IMR-90 (cell line): ENCODE measurements at regions not wholly inside any gene's neighbourhood (a gene's known extent, or its start where the extent isn't known, plus 50 kb on each side); places are given as distances from the start of the nearest gene placed in this dataset.

ENCODE experiments used
- ATAC-seq: fragments of 200-7000 bp; cut with Tn5 transposase; 2 replicates; pipeline ENCODE4 v1.9.1; 2020; ENCODE audit warnings: low read depth, mild to moderate bottlenecking, moderate library complexity
- BruUV-seq: library from RNA; stranded (reverse); fragments of 400-500 nt; replicated peaks from 2 replicates; lab custom pipeline; 2021; lab: Mats Ljungman, UMichigan
- CTCF ChIA-PET: fragments of 300-600 bp; formaldehyde crosslinking; extraction: SDS; loops from one replicate; lab custom pipeline; 2021; ENCODE audit warnings: antibody characterized with exemption; lab: Yijun Ruan, JAX
- POLR2A ChIA-PET: fragments of 300-600 bp; sonication (Branson Sonifier 250); formaldehyde crosslinking; loops from one replicate; lab custom pipeline; 2022; ENCODE audit warnings: antibody characterized with exemption; ENCODE audit not compliant: unreplicated experiment; lab: Charles Lee
- DNase-seq: peaks from one replicate; pipeline ENCODE4 v3.0.0; 2013
- H2AFZ ChIP-seq: replicated peaks from 2 replicates; pipeline ENCODE3; 2013; ENCODE audit warnings: low read length, mild to moderate bottlenecking; ENCODE audit not compliant: poor library complexity
- H2AK5ac ChIP-seq: 2 replicates; pipeline ENCODE4 v1.6.1; 2013; ENCODE audit warnings: low read depth, low read length, inconsistent platforms
- H2AK9ac ChIP-seq: replicated peaks from 2 replicates; pipeline ENCODE3; 2013; ENCODE audit warnings: mild to moderate bottlenecking, low read depth, low read length, moderate library complexity; ENCODE audit not compliant: poor library complexity
- H2BK120ac ChIP-seq: 2 replicates; pipeline ENCODE4 v1.6.1; 2013; ENCODE audit warnings: low read depth, low read length, inconsistent platforms
- H2BK15ac ChIP-seq: 3 replicates; pipeline ENCODE4 v1.6.1; 2013; ENCODE audit warnings: low read depth, low read length, inconsistent platforms
- H2BK20ac ChIP-seq: 2 replicates; pipeline ENCODE4 v1.6.1; 2013; ENCODE audit warnings: low read depth, mild to moderate bottlenecking, inconsistent platforms, low read length, moderate library complexity
- H2BK5ac ChIP-seq: 2 replicates; pipeline ENCODE4 v1.6.1; 2013; ENCODE audit warnings: mild to moderate bottlenecking, low read depth, low read length, inconsistent platforms; ENCODE audit not compliant: poor library complexity, severe bottlenecking
- H3K14ac ChIP-seq: replicated peaks from 2 replicates; pipeline ENCODE4 v1.6.1; 2013; ENCODE audit warnings: low read depth, low read length, inconsistent platforms
- H3K18ac ChIP-seq: 2 replicates; pipeline ENCODE4 v1.6.1; 2013; ENCODE audit warnings: low read depth, low read length, control low read depth
- H3K23ac ChIP-seq: 2 replicates; pipeline ENCODE4 v1.6.1; 2013; ENCODE audit warnings: low read depth, low read length, inconsistent platforms
- H3K27ac ChIP-seq: 2 replicates; pipeline ENCODE4 v1.5.1; 2013; ENCODE audit warnings: mild to moderate bottlenecking, control low read depth, low read length; ENCODE audit not compliant: insufficient read depth
- H3K27me3 ChIP-seq: 2 replicates; pipeline ENCODE4 v1.6.1; 2013; ENCODE audit warnings: low read length; ENCODE audit not compliant: control insufficient read depth, insufficient read depth
- H3K36me3 ChIP-seq: 2 replicates; pipeline ENCODE4 v1.6.1; 2013; ENCODE audit warnings: low read length, mixed read lengths; ENCODE audit not compliant: control insufficient read depth, insufficient read depth
- H3K4ac ChIP-seq: 2 replicates; pipeline ENCODE4 v1.6.1; 2013; ENCODE audit warnings: low read depth, low read length, inconsistent platforms
- H3K4me1 ChIP-seq: 2 replicates; pipeline ENCODE4 v1.6.1; 2013; ENCODE audit warnings: low read length, mixed read lengths; ENCODE audit not compliant: control insufficient read depth, insufficient read depth
- H3K4me2 ChIP-seq: 2 replicates; pipeline ENCODE4 v1.6.1; 2013; ENCODE audit warnings: low read depth, mild to moderate bottlenecking, control low read depth, low read length, moderate library complexity
- H3K4me3 ChIP-seq: 2 replicates; pipeline ENCODE4 v1.5.1; 2013; ENCODE audit warnings: low read depth, mild to moderate bottlenecking, control low read depth, low read length, moderate library complexity; ENCODE audit not compliant: insufficient read depth
- H3K56ac ChIP-seq: 2 replicates; pipeline ENCODE4 v1.6.1; 2013; ENCODE audit warnings: low read length, inconsistent platforms; ENCODE audit not compliant: insufficient read depth; ENCODE audit errors: extremely low read depth
- H3K79me1 ChIP-seq, 2 experiments: 2 replicates each; pipeline ENCODE4 v1.6.1; 2013; ENCODE audit warnings: low read length in 2 of 2, inconsistent platforms in 1 of 2, low read depth in 1 of 2
- H3K9ac ChIP-seq: 2 replicates; pipeline ENCODE4 v1.6.1; 2013; ENCODE audit warnings: low read depth, low read length, control low read depth
- H3K9me1 ChIP-seq: 2 replicates; pipeline ENCODE4 v1.6.1; 2013; ENCODE audit warnings: low read length, inconsistent platforms; ENCODE audit not compliant: insufficient read depth
- H3K9me3 ChIP-seq: 2 replicates; pipeline ENCODE4 v1.6.1; 2013; ENCODE audit warnings: low read length; ENCODE audit not compliant: control insufficient read depth, insufficient read depth
- H4K20me1 ChIP-seq: 2 replicates; pipeline ENCODE4 v1.6.1; 2013; ENCODE audit warnings: low read length, inconsistent platforms; ENCODE audit not compliant: insufficient read depth
- H4K5ac ChIP-seq: 2 replicates; pipeline ENCODE4 v1.6.1; 2013; ENCODE audit warnings: mild to moderate bottlenecking, low read depth, low read length, control low read depth
- H4K8ac ChIP-seq, 2 experiments: 2 replicates each; pipeline ENCODE4 v1.6.1; 2013; ENCODE audit warnings: low read depth in 2 of 2, low read length in 2 of 2, control low read depth in 1 of 2, inconsistent platforms in 1 of 2
- H4K91ac ChIP-seq: 2 replicates; pipeline ENCODE4 v1.6.1; 2013; ENCODE audit warnings: low read depth, low read length, inconsistent platforms; ENCODE audit not compliant: insufficient read depth
- BHLHE40 ChIP-seq: fragments of 150-350 bp; IDR thresholded peaks from 2 replicates; pipeline ENCODE4 v1.6.1; 2016; ENCODE audit warnings: mild to moderate bottlenecking, low read depth, low read length
- CEBPB ChIP-seq: IDR thresholded peaks from 2 replicates; pipeline ENCODE4 v1.6.1; 2012; ENCODE audit warnings: low read depth, low read length, improper control_type of control experiment
- CHD1 ChIP-seq: IDR thresholded peaks from 2 replicates; pipeline ENCODE4 v1.6.1; 2012; ENCODE audit warnings: low read depth, low read length, improper control_type of control experiment
- FOS ChIP-seq: fragments of 150-350 bp; IDR thresholded peaks from 2 replicates; pipeline ENCODE4 v1.6.1; 2016; ENCODE audit warnings: low read depth, low read length
- MAFK ChIP-seq: IDR thresholded peaks from 2 replicates; pipeline ENCODE4 v1.6.1; 2012; ENCODE audit warnings: low read depth, low read length, improper control_type of control experiment
- MAZ ChIP-seq: IDR thresholded peaks from 2 replicates; pipeline ENCODE4 v1.6.1; 2012; ENCODE audit warnings: low read depth, mild to moderate bottlenecking, low read length, improper control_type of control experiment, moderate library complexity, borderline replicate concordance
- NFE2L2 ChIP-seq: fragments of 150-350 bp; IDR thresholded peaks from 2 replicates; pipeline ENCODE4 v1.6.1; 2016; ENCODE audit warnings: low read depth, mild to moderate bottlenecking, low read length
- SMC3 ChIP-seq: fragments of 150-350 bp; IDR thresholded peaks from 2 replicates; pipeline ENCODE4 v1.6.1; 2016; ENCODE audit warnings: low read depth, mild to moderate bottlenecking, antibody characterized with exemption, low read length, moderate library complexity
- USF2 ChIP-seq: fragments of 150-350 bp; IDR thresholded peaks from 2 replicates; pipeline ENCODE4 v1.6.1; 2017; ENCODE audit warnings: mild to moderate bottlenecking, antibody characterized with exemption, low read length, low read depth
- WGBS, 2 experiments: methylation state at CpG; one replicate each; pipeline versions ENCODE4 v1.1.5 to v1.1.7; 2013; ENCODE audit warnings: missing lambda C conversion rate in 2 of 2; ENCODE audit not compliant: insufficient read length in 1 of 2; ENCODE audit errors: extremely low coverage in 2 of 2; 5-methylcytosine and 5-hydroxymethylcytosine counted together
- dilution Hi-C: fragments of 300-500 bp; cut with HindIII; formaldehyde crosslinking; loops from one replicate; pipeline ENCODE4 v1.14.3; 2018; ENCODE audit warnings: low sequenced_read_pairs; ENCODE audit not compliant: unreplicated experiment
- in situ Hi-C: fragments of 300-500 bp; cut with MboI; formaldehyde crosslinking; loops from 3 replicates; pipeline ENCODE4 v1.14.3; 2019; ENCODE audit warnings: low sequenced_read_pairs, inconsistent platforms, mixed read lengths
- intact Hi-C: fragments of 100-400 bp; cut with micrococcal nuclease; formaldehyde crosslinking; loops from 2 replicates; pipeline ENCODE4 v1.10.0; 2022
- TF ChIP-seq, protein P1 (sequence below): fragments of 150-350 bp; IDR thresholded peaks from 2 replicates; pipeline ENCODE4 v1.6.1; 2016; ENCODE audit warnings: low read depth, mild to moderate bottlenecking, low read length, moderate library complexity, borderline replicate concordance
- TF ChIP-seq, protein P2 (sequence below): conservative IDR thresholded peaks from 2 replicates; pipeline ENCODE4 v1.5.1; 2012; ENCODE audit warnings: mild to moderate bottlenecking, low read depth, low read length, improper control_type of control experiment

DNA sequence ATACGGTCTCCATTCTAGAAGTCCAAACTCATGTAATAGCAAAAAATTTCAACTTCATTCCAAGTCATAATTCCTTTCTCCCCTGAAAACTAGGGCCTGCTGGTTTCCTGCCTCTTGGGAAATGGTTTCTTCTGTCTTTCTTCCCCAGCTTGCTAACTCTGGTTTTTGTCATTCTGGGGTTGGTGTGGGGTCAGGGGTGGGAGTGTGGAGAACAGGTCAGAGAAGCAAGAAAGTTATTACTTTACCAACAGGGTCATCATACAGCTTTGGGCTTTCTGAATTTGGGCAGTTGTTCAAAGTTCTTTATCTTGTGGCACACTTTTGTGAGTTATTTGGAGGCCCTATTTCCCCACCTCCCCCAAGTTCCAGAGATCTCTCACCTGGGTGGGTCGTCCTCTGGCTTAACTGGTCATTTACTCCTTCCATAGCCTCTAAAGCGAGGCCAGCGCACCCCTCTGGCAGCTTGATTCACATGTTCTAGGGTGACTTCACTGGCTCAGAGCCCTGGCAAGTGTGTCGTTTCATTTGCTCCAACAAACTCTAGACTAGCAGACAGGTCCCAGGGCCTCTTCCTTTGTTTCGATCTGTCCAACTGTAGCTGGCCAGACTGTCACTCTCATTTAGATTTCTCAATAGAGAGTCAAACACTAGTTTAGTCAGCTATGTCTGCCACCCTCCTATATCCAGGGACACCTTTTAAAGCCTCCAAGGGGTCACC lies 161.2 kb downstream of the JCAD start:
- Histone ChIP-seq H4K91ac (no peak overlapping the region), H2BK120ac (no peak overlapping the region), H3K14ac (no peak overlapping the region), H4K20me1 (no peaks in the 10 kb centered on the region), H4K5ac (no peak overlapping the region), H3K23ac (no peak overlapping the region), H3K56ac (no peak overlapping the region), H3K4me2 (no peak overlapping the region), H3K4me3 (no peak overlapping the region), H3K36me3 (no peaks in the 10 kb centered on the region), H4K8ac (no peak overlapping the region), H2AK9ac (no peak overlapping the region), H3K79me1 (no peaks in the 10 kb centered on the region), H2BK15ac (no peak overlapping the region), H2AFZ (no peak overlapping the region), H3K9me3 (no peaks in the 10 kb centered on the region), H3K27ac (no peak overlapping the region), H3K4ac (no peak overlapping the region), H3K18ac (no peak overlapping the region), H3K4me1 (peaks cover 4% of the 10 kb centered on the region; the same call in 1 of the 2 replicates), H3K9me1 (peaks cover 2% of the 10 kb centered on the region; the same call in 1 of the 2 replicates), H2AK5ac (no peak overlapping the region), H2BK5ac (no peak overlapping the region), H3K9ac (no peak overlapping the region), H3K27me3 (peaks cover 16% of the 10 kb centered on the region; the same call in 1 of the 2 replicates), H2BK20ac (no peak overlapping the region)
- ATAC-seq (no peak), DNase-seq (no peak)
- dilution Hi-C loops = no loop called here
- POLR2A ChIA-PET = no interaction called here
- in situ Hi-C loops = no loop called here
- intact Hi-C loops = no loop called here
- 78% methylated on average over 2 of the region's 6 CpGs; no CpG with 5 or more reads in 1 of the 2 experiments for WGBS, 2 experiments
- CTCF ChIA-PET = interaction anchor here (0.9 kb wide), 1 partner anchor 16 kb away, joined by 3 read pairs; no protein-coding TSS in a partner anchor
- TF ChIP-seq FOS = no peak
- no peak for TF ChIP-seq SMC3
- TF ChIP-seq, protein P1, sequence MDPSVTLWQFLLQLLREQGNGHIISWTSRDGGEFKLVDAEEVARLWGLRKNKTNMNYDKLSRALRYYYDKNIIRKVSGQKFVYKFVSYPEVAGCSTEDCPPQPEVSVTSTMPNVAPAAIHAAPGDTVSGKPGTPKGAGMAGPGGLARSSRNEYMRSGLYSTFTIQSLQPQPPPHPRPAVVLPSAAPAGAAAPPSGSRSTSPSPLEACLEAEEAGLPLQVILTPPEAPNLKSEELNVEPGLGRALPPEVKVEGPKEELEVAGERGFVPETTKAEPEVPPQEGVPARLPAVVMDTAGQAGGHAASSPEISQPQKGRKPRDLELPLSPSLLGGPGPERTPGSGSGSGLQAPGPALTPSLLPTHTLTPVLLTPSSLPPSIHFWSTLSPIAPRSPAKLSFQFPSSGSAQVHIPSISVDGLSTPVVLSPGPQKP = no peak
- TF ChIP-seq, protein P2, sequence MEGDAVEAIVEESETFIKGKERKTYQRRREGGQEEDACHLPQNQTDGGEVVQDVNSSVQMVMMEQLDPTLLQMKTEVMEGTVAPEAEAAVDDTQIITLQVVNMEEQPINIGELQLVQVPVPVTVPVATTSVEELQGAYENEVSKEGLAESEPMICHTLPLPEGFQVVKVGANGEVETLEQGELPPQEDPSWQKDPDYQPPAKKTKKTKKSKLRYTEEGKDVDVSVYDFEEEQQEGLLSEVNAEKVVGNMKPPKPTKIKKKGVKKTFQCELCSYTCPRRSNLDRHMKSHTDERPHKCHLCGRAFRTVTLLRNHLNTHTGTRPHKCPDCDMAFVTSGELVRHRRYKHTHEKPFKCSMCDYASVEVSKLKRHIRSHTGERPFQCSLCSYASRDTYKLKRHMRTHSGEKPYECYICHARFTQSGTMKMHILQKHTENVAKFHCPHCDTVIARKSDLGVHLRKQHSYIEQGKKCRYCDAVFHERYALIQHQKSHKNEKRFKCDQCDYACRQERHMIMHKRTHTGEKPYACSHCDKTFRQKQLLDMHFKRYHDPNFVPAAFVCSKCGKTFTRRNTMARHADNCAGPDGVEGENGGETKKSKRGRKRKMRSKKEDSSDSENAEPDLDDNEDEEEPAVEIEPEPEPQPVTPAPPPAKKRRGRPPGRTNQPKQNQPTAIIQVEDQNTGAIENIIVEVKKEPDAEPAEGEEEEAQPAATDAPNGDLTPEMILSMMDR = no peak
- no peak for TF ChIP-seq MAFK
- TF ChIP-seq NFE2L2 = no peak
- no peak for TF ChIP-seq MAZ
- no peak for TF ChIP-seq CEBPB
- no peak for TF ChIP-seq USF2
- no peak for TF ChIP-seq BHLHE40
- no peak for TF ChIP-seq CHD1
- no TSS peak for BruUV-seq
